Breast epithelium (tissue), 4 donors: ENCODE measurements at regions not wholly inside any gene's neighbourhood (a gene's known extent, or its start where the extent isn't known, plus 50 kb on each side); places are given as distances from the start of the nearest gene placed in this dataset.

Source experiments
- DNase-seq, 2 donors: peaks; one replicate each; pipeline ENCODE4 v3.0.0-alpha.2; 2019; ENCODE audit warnings: low spot score in 2 of 2
- H3K27ac ChIP-seq, 2 donors: fragments of 200-600 bp; sonication (generic) in 1 of 2; one replicate each; pipeline ENCODE4 v1.5.1; 2016 to 2019; ENCODE audit warnings: mild to moderate bottlenecking in 1 of 2
- H3K27me3 ChIP-seq, 2 donors: fragments of 200-600 bp; sonication (generic) in 1 of 2; one replicate each; pipeline versions ENCODE4 v1.5.1 to v1.6.0; 2017 to 2019; ENCODE audit warnings: control low read depth in 1 of 2, mild to moderate bottlenecking in 1 of 2
- H3K36me3 ChIP-seq: fragments of 200-600 bp; one replicate; pipeline ENCODE4 v1.5.1; 2019
- H3K4me1 ChIP-seq, 2 donors: fragments of 200-600 bp; sonication (generic); one replicate each; pipeline ENCODE4 v1.5.1; 2016 to 2019; ENCODE audit warnings: control low read depth in 1 of 2
- H3K4me3 ChIP-seq, 3 donors: fragments of 200-600 bp; sonication (generic); 1 replicate in 2 of 3; 2 replicates in 1 of 3; pipeline ENCODE4 v1.5.1; 2016 to 2019; ENCODE audit warnings: mild to moderate bottlenecking in 3 of 3, moderate library complexity in 2 of 3
- H3K9me3 ChIP-seq, 2 donors: fragments of 200-600 bp; sonication (generic) in 1 of 2; one replicate each; pipeline ENCODE4 v1.5.1; 2016 to 2019; ENCODE audit warnings: control low read depth in 1 of 2
- POLR2A ChIP-seq: fragments of 450-650 bp; IDR thresholded peaks from one replicate; pipeline ENCODE4 v1.6.1; 2016; ENCODE audit warnings: antibody characterized with exemption, mild to moderate bottlenecking, moderate library complexity
- POLR2AphosphoS5 ChIP-seq, 3 donors: sonication (generic); formaldehyde crosslinking; IDR thresholded peaks; one replicate each; pipeline ENCODE4 v1.6.1; 2017; ENCODE audit warnings: antibody characterized with exemption in 3 of 3
- intact Hi-C: fragments of 100-400 bp; cut with DNase I; formaldehyde crosslinking; loops from one replicate; pipeline ENCODE4 v1.15.1; 2023; ENCODE audit warnings: low total_unique reads
- TF ChIP-seq, protein P1 (sequence below), 3 donors: fragments of 450-650 bp; IDR thresholded peaks; one replicate each; pipeline ENCODE4 v1.5.1; 2016 to 2017; ENCODE audit warnings: antibody characterized with exemption in 3 of 3, mild to moderate bottlenecking in 3 of 3, moderate library complexity in 3 of 3

DNA sequence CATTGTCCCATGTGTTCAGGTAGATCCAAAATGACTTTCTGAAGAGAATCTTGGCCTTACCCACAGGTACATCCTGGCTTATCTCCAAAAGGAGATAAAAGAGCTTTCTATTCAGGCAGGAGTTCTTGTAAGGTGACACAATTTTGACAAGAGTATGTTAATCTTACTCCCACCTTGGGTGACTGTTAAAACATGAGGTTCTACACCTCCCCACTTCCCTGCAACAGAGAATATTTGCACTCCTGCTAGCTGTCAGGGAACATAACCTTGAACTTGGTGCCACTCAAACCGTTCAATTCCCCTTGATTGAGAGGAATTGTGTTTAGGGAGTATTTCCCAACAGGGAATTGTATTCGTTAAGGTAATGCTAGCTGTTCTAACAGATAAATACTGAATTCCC, 372.5 kb upstream of the KLHL29 start:
- no peak overlapping the region for H3K27ac ChIP-seq
- H3K4me3 ChIP-seq, result no peak overlapping the region
- H3K9me3 ChIP-seq, result no peaks in the 10 kb centered on the region
- intact Hi-C loops, result no loop called here
- no peaks in the 10 kb centered on the region for H3K4me1 ChIP-seq
- DNase-seq, result no peak
- TF ChIP-seq, protein P1, sequence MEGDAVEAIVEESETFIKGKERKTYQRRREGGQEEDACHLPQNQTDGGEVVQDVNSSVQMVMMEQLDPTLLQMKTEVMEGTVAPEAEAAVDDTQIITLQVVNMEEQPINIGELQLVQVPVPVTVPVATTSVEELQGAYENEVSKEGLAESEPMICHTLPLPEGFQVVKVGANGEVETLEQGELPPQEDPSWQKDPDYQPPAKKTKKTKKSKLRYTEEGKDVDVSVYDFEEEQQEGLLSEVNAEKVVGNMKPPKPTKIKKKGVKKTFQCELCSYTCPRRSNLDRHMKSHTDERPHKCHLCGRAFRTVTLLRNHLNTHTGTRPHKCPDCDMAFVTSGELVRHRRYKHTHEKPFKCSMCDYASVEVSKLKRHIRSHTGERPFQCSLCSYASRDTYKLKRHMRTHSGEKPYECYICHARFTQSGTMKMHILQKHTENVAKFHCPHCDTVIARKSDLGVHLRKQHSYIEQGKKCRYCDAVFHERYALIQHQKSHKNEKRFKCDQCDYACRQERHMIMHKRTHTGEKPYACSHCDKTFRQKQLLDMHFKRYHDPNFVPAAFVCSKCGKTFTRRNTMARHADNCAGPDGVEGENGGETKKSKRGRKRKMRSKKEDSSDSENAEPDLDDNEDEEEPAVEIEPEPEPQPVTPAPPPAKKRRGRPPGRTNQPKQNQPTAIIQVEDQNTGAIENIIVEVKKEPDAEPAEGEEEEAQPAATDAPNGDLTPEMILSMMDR (IDR thresholded peaks at IDR 0.05), result no peak
- TF ChIP-seq POLR2A (no peak), POLR2AphosphoS5 (IDR thresholded peaks at IDR 0.05) (no peak)
- H3K27me3 ChIP-seq, result no peaks in the 10 kb centered on the region
- H3K36me3 ChIP-seq, result no peaks in the 10 kb centered on the region

DNA sequence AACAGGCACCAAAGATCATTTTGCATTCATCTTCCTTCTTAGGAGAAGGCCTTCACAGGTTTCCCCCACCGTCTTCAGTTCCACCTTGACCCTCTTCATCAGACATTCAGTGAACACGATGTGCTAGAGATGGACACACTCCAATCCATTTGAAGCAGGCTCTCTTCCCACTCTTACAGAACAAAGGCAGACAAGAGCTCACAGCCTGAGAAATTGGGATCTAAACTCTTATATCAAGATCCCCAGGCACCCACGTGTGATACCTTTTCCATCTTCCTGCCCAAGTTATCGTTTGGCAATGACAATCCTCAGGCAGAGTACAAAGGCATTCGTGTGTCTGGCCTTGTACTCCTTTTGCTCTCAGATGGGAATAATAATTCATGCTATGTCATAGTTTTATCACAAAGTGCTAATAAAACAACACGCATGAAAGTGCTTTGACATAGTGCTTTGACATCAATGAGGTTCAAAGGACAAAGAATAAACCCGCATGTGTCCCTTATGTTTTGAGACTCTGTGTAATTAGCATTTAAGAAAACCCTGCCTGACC, 369.3 kb upstream of the KLHL29 start:
- H3K27ac ChIP-seq, result no peak overlapping the region
- H3K4me3 ChIP-seq, result no peak overlapping the region
- TF ChIP-seq POLR2A (no peak), POLR2AphosphoS5 (IDR thresholded peaks at IDR 0.05) (no peak)
- TF ChIP-seq, protein P1 (IDR thresholded peaks at IDR 0.05), result no peak
- intact Hi-C loops, result no loop called here
- no peaks in the 10 kb centered on the region for H3K9me3 ChIP-seq
- no peaks in the 10 kb centered on the region for H3K27me3 ChIP-seq
- no peaks in the 10 kb centered on the region for H3K36me3 ChIP-seq
- DNase-seq, result no peak
- H3K4me1 ChIP-seq, result no peaks in the 10 kb centered on the region

DNA sequence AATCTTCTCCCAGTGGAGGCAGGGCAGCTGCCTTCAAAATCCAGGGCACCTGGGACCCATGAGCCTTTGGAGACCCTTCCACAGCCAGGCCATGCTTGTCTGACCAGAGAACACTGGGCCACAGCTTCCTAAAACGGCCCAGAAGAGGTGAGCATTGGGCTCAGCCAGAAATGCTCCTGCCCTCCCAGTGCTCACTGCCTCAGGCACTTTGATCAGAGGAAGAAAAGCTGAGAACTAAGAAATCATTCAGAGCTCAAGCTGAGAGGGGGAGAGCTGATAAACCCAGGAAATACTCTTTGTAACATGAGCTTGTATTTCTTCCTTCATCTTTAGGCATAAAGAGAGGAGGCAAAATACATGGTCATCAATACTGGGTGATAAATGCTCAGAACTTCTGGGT, 365.5 kb upstream of the KLHL29 start:
- no peak for DNase-seq
- intact Hi-C loops, result no loop called here
- no peak overlapping the region for H3K27ac ChIP-seq
- TF ChIP-seq POLR2A, result no peak
- TF ChIP-seq, protein P1 (IDR thresholded peaks at IDR 0.05), result no peak
- TF ChIP-seq POLR2AphosphoS5 (IDR thresholded peaks at IDR 0.05), result no peak
- H3K4me1 ChIP-seq, result no peaks in the 10 kb centered on the region
- H3K27me3 ChIP-seq, result no peaks in the 10 kb centered on the region
- no peak overlapping the region for H3K4me3 ChIP-seq
- H3K36me3 ChIP-seq, result no peaks in the 10 kb centered on the region
- H3K9me3 ChIP-seq, result no peaks in the 10 kb centered on the region

DNA sequence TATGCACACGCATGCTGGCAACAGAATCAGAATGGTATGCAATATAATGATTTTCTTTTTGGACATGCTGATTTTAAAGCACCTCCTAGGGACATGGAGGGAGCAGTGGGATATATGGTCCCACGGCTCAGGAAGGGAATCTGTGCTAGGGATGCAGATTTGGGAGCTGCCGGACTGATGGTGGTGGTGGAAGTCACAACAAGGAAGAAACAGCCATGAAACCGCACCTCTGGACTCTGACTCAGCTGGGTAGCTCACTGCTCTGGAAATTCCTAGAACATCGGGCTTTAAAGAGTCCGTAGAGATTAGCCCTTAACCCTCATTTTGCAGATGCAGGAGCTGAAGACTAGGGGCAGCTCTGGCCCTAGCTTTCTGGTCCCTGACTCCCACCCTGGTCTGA, 364.3 kb upstream of the KLHL29 start:
- TF ChIP-seq, protein P1 (IDR thresholded peaks at IDR 0.05), result no peak
- TF ChIP-seq POLR2A, result no peak
- TF ChIP-seq POLR2AphosphoS5 (IDR thresholded peaks at IDR 0.05), result no peak
- no peaks in the 10 kb centered on the region for H3K36me3 ChIP-seq
- H3K9me3 ChIP-seq, result no peaks in the 10 kb centered on the region
- H3K4me1 ChIP-seq, result no peaks in the 10 kb centered on the region
- H3K27ac ChIP-seq, result no peak overlapping the region
- H3K27me3 ChIP-seq, result no peaks in the 10 kb centered on the region
- intact Hi-C loops, result no loop called here
- no peak for DNase-seq
- no peak overlapping the region for H3K4me3 ChIP-seq

- Histone ChIP-seq H3K27ac (no peak overlapping the region), H3K27me3 (no peaks in the 10 kb centered on the region), H3K4me1 (no peaks in the 10 kb centered on the region), H3K9me3 (no peaks in the 10 kb centered on the region), H3K36me3 (no peaks in the 10 kb centered on the region), H3K4me3 (no peak overlapping the region)
- intact Hi-C loops, result no loop called here
- DNase-seq, result no peak
- TF ChIP-seq POLR2AphosphoS5 (IDR thresholded peaks at IDR 0.05) (no peak), POLR2A (no peak)
- TF ChIP-seq, protein P1 (IDR thresholded peaks at IDR 0.05), result no peak
Observed at GRCh38 chr2:23021311-23022120, 363.5 kb upstream of the KLHL29 start.
